Activated CD4-positive, alpha-beta T cell treated with anti-CD3 and anti-CD28 coated beads, Interleukin-2, amount 50 U/mL, for 16 hours (primary cell): ENCODE measurements at regions not wholly inside any gene's neighbourhood (a gene's known extent, or its start where the extent isn't known, plus 50 kb on each side); places are given as distances from the start of the nearest gene placed in this dataset.

Experiments
- DNase-seq: peaks from one replicate; pipeline ENCODE4 v3.0.0-alpha.2; 2020

DNA sequence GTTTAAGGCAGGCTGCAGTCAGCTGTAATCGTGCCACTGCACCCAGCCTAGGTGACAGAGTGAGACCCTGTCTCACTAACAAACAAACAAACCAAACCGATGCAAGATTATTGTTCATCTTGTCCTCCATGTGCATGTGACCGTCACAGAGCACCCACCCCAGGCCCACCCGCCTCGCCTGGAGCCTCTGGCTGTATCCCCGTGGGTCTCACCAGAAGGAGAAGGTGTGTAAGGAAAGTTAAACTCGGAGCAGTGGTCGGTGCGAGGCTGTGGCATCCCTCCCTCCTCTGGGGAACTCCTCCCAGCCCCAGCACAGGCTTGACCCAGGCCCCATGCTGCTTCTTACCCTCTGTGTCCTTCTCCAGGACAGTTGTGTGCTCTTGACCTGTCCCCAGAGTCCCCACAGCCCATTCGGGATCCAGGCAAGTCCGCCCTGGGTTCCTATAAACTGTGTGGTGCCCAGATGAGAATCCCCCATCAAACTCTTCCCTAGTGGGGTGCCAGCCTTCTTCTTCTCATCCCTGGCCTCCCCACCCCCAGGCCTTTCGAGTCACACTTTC, 318.4 kb downstream of the AJAP1 start:
- DNase-seq, result no peak

DNA sequence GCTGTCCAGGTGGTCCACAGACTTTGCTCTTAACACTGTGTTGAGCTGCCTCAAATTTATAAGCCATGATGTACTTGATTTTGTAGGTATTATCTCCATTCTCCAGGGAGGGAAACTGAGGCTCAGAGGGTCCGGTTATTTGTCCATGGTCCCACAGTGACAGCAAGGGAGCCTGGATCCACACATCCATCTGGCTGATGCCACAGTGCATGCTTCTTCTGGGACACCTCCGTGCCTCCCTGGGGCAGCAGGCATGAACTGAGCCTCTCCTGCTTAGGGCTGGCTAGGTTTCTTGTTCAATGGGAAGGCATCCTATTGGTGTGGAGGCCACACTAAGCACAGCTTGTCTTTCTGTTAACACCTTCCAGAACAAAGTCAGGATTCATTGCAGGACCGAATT, 317.3 kb downstream of the AJAP1 start:
- no peak for DNase-seq

DNA sequence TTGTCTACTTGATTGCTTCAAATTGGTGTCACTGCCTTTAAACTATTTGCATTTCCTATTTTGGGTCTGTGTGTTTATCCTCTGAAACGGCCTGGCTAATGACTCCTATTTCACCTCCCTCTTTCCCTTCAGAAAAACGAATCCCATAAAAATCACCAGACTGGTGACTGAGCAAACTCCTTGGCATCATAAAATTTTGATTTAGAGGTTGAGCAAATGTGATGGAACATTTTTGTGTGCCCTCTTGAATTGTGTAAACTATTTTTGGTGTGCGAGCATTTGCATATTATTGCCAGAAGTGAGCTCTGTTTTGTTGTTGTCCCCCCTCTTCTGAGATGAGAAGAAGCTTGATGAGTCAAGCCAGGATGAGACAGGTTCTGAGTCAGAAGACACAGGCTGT, 316.1 kb downstream of the AJAP1 start:
- DNase-seq, result no peak

DNA sequence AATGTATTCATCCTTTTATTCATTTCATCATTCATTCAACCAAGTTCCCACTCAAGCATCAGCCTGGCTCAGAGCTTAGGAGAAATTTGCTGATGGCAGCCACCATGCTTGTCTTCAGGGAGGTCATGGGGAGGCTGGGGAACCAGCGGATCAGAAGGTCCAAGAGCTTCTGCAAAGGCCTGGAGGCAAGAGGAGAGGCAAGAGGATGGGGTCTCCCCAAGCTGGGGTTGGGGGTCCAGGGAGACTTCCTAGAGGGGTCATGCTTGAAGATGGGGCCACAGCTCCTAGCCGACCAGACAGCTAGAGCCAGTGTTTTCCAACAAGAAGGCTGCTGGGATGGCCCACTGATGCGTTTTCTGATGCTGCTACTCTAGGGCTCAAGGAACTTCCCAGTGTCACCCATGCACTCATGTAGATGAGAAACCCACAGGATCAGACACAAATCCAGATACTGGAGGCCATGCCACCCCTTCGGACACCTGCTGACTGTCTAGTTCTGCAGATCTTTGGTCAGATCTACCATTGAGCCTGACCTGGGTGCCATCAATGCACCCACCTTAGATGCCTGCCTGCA, 315.2 kb downstream of the AJAP1 start:
- no peak for DNase-seq

DNA sequence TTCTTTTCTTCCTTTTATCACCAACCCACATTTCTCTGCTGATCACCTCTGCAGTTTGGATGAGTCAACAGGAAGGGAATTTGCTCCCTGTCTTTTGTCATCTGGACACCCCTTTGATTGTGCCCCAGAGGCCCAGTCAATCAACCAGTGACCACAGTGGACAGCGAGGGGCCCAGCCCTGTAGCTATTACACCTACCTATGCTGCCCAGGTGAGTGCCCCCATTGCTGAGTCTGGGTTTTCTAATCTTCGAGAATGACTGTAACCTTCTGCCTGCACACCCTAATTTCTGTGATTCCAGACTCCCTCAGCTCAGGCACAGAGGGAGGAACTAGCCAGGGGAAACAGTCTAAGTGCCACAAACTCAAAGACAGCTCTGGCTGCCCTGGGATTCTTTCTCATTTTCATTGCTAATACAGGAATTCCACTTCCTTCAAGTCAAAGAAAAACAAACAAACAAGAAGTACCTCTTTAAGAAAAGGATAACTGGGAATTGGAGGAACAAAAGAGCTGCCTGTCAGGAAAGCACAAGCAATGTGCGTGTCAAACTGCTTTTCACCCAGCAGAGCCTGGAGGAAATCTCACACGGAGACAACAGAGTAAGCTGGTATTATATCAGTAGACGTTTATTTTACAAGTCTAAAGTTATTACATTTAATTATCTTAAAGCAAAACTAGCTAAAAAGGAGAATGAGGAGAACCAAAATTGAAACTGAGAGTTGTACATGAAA, 311.1 kb downstream of the AJAP1 start:
- no peak for DNase-seq

DNA sequence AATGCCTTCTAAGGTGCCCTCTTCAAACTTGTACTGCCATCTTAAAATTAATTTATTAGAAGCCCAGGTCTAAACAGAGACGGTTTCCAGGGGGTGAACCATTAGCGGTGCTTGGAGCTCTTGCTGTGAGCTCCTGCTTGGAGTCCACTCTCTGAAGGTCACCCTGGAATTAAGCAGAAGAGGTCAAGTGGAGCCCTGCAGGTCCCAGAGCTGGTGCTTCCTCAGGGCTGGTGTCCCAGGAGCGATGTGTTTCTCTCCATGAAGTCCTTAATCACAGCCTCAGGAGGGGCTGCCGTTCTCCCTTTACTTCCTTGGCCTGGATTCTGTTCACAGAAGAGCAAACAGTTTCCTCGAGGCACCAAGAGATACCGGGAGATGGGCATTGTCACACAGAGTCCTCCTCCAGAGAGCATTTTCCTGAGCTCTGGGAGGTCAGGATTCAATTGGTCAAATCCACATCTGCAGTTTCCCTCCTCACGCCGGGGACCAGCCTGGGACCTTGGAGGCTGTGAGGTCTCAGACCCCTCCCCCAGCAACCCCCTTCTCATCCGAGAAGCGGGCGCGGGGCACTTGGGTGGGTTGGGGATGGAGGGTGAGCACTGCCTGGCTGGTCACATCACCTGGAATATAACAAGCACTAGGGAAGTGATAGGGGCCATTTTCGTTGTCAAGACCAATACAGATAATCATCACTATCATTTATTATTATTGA, 310.4 kb downstream of the AJAP1 start:
- no peak for DNase-seq

DNA sequence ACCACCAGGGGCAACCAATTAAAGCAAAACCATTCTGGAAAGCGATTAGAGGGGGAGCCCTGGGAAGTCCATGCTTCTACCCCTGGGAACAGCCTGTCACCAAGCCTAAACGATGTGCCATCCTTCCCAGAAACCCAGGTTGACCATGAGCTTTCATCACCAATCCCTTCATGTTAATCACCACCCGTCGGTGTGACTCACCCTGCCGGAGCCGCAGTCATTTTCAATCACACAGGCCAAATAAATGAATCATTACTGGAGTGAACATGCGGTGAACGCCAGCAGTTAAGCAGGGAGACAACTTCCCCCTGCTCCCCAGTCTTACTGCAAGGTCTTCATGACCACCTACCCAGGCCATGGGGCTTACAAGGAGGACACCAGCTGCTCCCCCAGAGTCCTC, 308.8 kb downstream of the AJAP1 start:
- no peak for DNase-seq

DNA sequence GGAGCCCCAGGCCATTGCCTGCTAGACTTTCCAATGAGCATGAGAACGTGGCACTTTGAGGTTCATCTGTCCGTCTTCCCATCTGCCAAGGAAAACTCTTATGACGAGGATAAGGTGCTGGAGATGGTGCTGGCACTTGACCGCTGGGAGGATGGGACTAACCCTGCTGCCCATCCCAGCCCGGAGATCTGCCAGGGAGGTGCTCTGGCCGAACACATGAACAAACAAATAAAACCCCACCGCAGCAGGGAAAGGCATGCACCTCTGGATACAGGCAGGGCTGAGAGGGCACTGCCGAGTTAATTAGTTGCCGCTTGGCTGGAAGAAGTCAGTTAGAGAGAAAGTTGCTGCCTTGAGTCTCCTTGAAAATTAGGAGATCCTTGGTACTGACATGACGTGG, 308.4 kb downstream of the AJAP1 start:
- no peak for DNase-seq

DNA sequence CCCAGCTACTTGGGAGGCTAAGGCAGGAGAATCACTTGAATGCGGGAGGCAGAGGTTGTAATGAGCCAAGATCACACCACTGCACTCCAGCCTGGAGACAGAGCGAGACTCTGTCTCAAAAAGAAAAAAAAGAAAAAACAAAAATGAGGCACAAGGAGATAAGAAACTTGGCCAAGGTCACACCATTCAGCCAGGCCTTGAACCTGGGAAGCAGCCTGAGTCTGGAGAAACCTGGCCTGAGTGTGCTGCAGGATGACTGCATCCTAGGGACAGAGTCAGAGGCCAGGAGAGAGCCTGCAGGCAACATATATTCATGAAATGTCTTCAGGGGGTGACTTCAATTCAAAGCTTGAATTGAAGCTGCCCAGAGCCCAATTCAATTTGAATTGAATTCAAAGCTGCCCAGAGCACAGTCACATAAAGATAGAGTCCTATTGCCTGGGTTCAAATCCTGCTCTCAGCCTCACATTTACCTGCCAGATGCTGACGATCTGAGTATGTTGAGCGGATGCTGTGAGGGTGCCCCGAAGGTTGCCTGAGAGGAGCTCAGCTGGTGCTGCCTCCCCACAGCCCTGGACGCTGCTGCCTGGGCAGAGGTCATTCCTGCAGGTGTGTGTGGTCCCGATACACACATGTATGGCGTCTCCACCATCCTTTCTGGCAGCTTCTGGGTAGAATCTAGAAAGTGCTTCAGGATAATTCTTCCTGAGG, 307.7 kb downstream of the AJAP1 start:
- DNase-seq, result no peak

DNA sequence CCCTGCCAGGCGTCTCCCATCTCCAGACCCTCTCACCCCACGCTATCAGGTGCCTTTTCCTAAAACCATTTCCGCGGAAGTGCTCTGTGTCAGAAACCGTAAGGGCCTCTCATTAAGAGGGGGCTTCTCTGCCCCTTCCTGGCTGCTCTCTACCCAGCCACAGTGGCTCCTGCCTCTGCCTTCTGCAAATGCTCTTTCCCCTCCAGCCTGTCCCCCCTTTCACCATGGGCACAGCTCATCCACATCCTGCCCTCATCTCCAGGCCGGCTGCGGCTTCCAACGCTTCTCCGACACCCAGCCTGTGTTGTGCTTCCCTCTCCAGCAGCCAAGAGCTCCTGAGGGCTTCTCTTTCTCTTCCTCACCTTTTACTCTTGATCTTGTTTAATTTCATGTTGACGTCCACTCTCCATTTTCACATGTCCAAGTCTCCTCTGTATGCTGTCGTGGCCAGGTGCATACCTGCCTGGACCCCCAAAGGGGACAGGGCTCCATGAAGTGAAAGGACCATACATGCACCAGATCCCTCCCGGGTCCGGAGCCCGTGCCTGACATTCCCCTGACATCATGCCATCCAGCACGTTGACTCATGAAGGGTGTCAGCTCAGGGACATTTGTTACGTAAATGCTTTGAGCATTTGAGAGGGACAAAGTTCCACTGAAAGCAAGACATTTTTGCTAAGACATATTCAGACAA, 306.5 kb downstream of the AJAP1 start:
- DNase-seq, result no peak

DNA sequence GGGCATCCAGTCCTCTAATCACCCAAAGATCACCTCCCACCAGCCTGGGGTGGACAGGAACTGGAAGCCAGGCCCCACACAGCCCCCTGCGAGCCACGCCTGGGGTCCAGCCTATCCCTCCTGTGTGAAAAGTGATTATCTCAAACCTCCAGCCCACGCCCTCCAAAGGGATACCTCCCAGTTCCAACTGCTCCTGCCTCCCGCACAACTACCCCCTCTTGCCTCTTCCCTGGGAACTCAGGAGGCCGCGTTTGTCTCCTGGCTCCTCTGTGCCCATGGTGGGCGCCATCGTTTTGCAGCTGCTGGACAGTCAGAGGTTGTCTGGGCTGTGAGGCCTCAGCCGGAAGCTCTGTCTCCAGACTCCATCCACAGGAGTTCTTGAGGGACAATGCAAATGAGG, 305.9 kb downstream of the AJAP1 start:
- DNase-seq, result no peak

DNA sequence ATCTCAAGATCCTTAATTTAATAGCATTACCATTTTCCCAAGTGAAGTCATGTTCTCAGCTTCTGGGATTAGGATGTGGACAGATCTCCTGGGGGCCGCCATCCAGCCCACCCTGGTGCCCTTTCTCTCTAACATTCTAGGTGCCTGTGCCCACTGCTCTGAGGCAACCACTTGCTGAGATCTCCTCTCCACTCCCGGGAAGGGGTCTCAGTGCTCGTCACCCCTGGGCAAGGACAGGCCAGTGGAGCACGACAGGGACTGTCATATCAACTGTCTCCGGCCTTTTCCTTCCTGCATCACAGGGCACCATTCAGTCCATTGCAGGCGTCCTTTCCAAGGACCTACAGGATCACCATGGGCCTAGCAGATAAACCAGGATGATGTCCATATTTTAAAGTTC, 304.8 kb downstream of the AJAP1 start:
- no peak for DNase-seq

DNA sequence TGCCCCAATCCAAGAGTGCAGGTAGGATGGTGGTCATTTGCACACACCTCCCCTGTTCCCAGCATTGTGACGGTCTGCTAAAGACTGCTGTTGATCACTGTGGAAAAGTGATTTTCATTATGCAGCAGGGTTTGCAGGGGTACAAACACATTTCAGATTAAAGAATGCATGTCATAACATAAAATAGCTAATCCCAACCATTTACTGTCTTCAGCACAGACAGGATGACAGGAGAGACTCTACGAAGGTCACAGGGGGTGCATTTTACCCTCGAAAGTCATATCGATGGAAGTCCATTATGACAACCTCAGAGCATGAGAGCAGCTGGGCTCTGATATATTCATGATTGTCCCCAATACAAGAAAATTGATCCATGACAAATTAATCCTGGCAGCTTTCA, 302.6 kb downstream of the AJAP1 start:
- no peak for DNase-seq

DNA sequence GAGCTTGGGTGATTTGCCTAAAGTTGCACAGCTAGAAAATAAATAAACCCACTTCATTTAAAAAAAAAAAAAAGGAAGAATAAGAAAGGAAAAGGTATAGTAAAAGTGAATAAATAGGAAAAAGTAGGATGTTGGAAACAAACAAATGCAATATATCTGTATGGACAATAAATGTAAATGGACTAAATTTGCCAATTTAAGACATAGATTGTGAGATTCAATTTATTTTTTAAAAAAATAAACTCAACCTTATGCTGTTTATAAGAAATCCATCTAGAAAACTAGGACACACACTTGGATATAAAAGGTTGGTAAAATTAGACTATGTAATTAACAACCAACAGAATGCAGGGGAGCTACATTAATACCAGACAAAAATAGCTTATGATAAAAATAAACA, 300.0 kb downstream of the AJAP1 start:
- DNase-seq, result no peak

DNA sequence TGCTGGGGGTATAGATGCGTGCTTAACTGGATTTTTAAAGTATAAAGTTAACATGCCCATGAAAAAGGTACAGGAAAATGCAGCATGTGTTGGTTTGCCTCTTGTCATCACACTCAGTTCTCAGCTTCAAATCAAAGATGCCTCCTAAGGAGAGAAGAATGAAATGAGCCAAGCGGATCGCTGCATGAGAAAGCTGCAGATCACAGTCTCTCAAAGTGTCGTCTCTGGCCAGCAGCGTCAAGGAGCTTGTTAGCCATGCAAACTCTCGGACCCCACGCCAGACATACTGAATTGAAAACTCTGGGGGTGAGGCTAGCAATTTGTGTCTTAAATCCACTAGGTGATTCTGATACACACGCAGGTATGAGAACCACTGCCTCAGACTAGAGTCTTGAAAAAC, 297.2 kb downstream of the AJAP1 start:
- no peak for DNase-seq

DNA sequence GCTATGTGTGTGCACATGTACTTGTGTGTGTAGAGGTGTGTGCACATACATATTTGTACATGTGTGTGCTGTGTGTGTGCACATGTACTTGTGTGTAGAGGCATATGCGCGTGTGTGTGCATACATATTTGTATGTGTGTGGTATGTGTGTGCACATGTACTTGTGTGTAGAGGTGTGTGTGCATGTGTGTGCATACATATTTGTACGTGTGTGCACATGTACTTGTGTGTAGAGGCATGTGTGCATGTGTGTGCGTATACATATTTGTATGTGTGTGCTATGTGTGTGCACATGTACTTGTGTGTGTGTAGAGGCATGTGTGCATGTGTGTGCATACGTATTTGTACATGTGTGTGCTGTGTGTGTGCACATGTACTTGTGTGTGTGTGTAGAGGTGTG, 291.9 kb downstream of the AJAP1 start:
- no peak for DNase-seq

DNA sequence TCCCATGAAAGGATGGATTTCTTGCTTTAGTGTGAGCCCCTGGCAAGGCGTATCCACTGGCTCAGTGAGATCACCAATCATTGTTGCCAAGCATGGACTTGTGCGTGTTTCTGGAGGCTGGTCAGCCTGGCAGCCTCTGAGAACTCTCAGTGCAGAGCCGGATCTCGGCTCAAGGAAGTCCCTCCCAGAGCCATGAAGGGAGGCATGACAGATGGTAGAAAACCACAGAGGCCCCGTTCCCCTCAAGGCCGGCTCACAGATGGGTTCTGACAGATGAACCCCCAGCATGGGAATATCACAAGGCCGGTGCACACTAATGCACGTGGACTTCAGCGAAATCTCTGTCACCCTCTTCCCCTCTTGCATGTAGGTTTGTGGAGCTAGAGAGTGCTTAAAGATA, 290.5 kb downstream of the AJAP1 start:
- no peak for DNase-seq

DNA sequence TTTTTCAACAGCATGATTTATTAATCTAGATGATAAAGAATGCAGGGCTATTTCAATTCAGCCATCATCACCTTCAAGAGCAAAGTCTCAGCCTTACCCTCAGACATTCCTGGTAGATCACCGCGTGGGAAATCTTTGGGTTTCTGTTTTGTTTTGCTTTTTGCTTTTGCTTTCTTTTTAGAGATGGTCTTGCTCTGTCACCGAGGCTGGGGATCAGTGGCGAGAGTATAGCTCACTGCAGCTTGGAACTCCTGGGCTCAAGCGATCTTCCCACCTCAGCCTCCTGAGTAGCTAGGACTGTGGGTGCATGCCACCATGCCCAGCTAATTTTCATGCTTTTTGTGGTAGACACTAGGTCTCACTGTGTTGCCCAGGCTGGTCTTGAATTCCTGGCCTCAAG, 289.7 kb downstream of the AJAP1 start:
- no peak for DNase-seq

DNA sequence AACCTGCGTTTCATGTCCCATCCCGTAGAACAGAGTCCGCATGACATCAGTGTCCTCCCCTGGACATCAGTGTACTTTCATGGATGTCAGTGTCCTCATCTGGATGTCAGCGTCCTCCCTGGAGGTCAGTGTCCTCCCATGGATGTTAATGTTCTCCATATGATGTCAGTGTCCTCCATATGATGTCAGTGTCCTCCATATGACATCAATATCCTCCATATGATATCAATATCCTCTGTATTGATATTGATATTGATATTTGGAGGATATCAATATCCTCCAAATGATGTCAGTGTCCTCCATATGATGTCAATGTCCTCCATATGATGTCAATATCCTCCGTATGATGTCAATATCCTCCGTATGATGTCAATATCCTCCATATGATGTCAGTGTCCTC, 284.9 kb downstream of the AJAP1 start:
- DNase-seq, result no peak

DNA sequence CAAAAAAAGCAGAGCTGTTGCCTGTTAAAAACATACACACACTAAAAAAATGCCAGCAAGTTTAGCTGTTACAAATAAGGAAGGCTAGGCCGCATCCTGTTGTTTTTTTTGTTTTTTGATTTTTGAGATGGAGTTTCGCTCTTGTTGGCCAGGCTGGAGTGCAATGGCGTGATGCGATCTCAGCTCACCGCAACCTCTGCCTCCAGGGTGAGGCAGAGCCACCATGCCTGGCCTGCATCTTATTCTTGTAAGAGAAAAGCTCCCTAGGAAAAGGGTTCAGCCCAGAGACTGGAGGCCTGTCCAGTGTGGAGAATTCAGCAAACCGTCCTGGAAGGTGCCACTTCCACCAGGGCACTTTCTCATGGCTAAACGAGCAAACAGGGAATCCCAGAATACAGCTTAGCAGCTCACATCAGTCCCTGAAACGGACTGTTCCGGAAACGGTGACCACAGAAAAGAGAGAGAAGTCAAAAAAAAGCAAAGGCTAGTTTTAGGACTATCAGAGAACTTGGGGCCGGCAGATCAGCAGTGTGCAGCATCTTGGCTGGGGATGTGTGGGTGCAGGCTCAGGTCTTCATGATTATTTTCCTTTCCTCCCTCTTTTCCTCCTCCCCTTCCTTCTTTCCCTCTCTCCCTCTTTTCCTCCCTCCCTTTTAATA, 283.6 kb downstream of the AJAP1 start:
- DNase-seq, result no peak

DNA sequence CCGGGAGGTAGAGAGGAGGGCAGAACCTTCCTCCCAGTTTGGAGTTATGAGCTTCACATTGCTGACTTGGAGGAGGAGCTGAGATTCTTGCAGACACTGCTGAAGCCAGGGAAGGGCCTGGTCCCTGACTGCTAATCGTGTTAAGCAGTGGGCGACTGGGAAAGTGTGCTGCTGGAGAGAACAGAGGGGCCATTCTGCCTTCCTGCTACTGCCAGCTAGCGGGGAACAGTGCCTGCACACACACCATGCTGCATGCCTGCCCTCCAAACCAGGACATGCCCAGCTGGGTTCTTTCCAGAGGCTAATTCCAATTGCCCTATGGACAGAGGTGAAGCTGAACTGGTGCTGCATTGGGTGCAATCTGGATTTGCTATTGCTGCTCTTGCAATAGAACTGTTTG, 281.4 kb downstream of the AJAP1 start:
- DNase-seq, result no peak

DNA sequence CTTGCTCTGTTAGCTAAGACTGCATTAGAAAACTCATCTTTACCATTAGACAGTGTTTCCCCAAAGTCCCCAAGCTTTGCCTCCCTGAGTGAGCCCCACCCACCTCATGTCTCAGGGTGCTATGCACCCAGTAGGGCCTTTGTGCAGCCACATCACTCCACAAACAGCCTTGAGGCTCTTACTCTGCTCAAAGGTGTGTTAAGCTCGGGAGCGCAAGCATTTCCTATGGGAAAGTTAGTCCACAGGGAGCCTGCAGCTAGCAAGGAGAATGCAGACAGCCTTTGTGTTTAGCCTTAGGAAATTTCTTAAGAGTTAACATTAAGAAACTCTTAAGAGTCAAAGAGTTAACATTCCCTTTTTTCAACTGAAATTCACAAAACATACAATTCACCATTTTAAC, 278.8 kb downstream of the AJAP1 start:
- no peak for DNase-seq
